ENCODE measurements at regions not wholly inside any gene's neighbourhood (a gene's known extent, or its start where the extent isn't known, plus 50 kb on each side); places are given as distances from the start of the nearest gene placed in this dataset.

- DNase-seq (ENCODE audit: extremely low spot score in 2 of 2) = no peak
- intact Hi-C loops (cut with DNase I) = no loop called here
- Histone ChIP-seq H3K27me3 (no peaks in the 10 kb centered on the region), H3K9me3 (no peaks in the 10 kb centered on the region), H3K4me3 (no peak overlapping the region), H3K4me1 (no peaks in the 10 kb centered on the region), H3K36me3 (no peaks in the 10 kb centered on the region), H3K27ac (no peak overlapping the region)
- TF ChIP-seq POLR2AphosphoS5 (IDR thresholded peaks at IDR 0.05; ENCODE audit: insufficient read depth in 1 of 2, low read depth in 1 of 2) (no peak), POLR2A (IDR thresholded peaks at IDR 0.05) (no peak)
- TF ChIP-seq, protein P1, sequence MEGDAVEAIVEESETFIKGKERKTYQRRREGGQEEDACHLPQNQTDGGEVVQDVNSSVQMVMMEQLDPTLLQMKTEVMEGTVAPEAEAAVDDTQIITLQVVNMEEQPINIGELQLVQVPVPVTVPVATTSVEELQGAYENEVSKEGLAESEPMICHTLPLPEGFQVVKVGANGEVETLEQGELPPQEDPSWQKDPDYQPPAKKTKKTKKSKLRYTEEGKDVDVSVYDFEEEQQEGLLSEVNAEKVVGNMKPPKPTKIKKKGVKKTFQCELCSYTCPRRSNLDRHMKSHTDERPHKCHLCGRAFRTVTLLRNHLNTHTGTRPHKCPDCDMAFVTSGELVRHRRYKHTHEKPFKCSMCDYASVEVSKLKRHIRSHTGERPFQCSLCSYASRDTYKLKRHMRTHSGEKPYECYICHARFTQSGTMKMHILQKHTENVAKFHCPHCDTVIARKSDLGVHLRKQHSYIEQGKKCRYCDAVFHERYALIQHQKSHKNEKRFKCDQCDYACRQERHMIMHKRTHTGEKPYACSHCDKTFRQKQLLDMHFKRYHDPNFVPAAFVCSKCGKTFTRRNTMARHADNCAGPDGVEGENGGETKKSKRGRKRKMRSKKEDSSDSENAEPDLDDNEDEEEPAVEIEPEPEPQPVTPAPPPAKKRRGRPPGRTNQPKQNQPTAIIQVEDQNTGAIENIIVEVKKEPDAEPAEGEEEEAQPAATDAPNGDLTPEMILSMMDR (IDR thresholded peaks at IDR 0.05) = no peak
Observed at GRCh38 chr4:37014584-37014983, 230.0 kb upstream of the NWD2 start.

- TF ChIP-seq, protein P1 (IDR thresholded peaks at IDR 0.05) = no peak
- TF ChIP-seq POLR2A (IDR thresholded peaks at IDR 0.05) (no peak), POLR2AphosphoS5 (IDR thresholded peaks at IDR 0.05; ENCODE audit: insufficient read depth in 1 of 2, low read depth in 1 of 2) (no peak)
- Histone ChIP-seq H3K4me1 (no peaks in the 10 kb centered on the region), H3K4me3 (no peak overlapping the region), H3K36me3 (no peaks in the 10 kb centered on the region), H3K27ac (no peak overlapping the region), H3K27me3 (no peaks in the 10 kb centered on the region), H3K9me3 (no peaks in the 10 kb centered on the region)
- DNase-seq (ENCODE audit: extremely low spot score in 2 of 2) = no peak
- intact Hi-C loops (cut with DNase I) = no loop called here
Observed at GRCh38 chr4:37015391-37015790, 229.2 kb upstream of the NWD2 start.

- intact Hi-C loops (cut with DNase I) = no loop called here
- no peaks in the 10 kb centered on the region for H3K27me3 ChIP-seq
Observed at GRCh38 chr4:37023504-37023903, 221.0 kb upstream of the NWD2 start.

DNA sequence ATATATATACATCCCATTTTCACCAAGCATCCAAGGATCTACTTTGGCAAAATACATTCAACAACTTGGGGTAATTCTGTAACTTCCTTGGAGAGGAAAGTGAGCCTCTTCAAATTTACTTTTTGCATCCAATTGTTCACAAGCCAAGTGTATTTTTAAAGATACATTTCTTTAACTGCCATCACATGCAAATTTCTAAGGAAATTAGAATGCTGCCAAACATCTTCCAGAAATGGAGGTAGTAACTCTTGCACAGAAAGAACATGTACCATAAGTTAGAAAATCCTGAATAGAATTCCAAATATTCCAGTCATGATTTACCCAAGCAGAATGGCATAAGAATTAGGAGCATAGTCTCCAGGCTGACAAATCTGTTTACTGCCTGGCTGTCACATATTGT, 220.5 kb upstream of the NWD2 start:
- no peak overlapping the region for H3K27ac ChIP-seq
- TF ChIP-seq POLR2AphosphoS5 (IDR thresholded peaks at IDR 0.05; ENCODE audit: insufficient read depth in 1 of 2, low read depth in 1 of 2) = no peak
- TF ChIP-seq, protein P1 (IDR thresholded peaks at IDR 0.05) = no peak
- TF ChIP-seq POLR2A (IDR thresholded peaks at IDR 0.05) = no peak
- no peaks in the 10 kb centered on the region for H3K27me3 ChIP-seq
- H3K4me3 ChIP-seq = no peak overlapping the region
- H3K4me1 ChIP-seq = no peaks in the 10 kb centered on the region
- H3K9me3 ChIP-seq = no peaks in the 10 kb centered on the region
- no peaks in the 10 kb centered on the region for H3K36me3 ChIP-seq
- intact Hi-C loops (cut with DNase I) = no loop called here
- DNase-seq (ENCODE audit: extremely low spot score in 2 of 2) = no peak

More at GRCh38 chr4:37023504-37023903, 221.0 kb upstream of the NWD2 start:
- no peak for DNase-seq (ENCODE audit: extremely low spot score in 2 of 2)
- no peaks in the 10 kb centered on the region for H3K4me1 ChIP-seq
- no peak overlapping the region for H3K27ac ChIP-seq
- TF ChIP-seq POLR2AphosphoS5 (IDR thresholded peaks at IDR 0.05; ENCODE audit: insufficient read depth in 1 of 2, low read depth in 1 of 2) (no peak), POLR2A (IDR thresholded peaks at IDR 0.05) (no peak)
- TF ChIP-seq, protein P1 (IDR thresholded peaks at IDR 0.05) = no peak
- no peak overlapping the region for H3K4me3 ChIP-seq
- H3K9me3 ChIP-seq = no peaks in the 10 kb centered on the region
- no peaks in the 10 kb centered on the region for H3K36me3 ChIP-seq

GRCh38 chr4:37040816-37041215, 203.7 kb upstream of the NWD2 start:
- intact Hi-C loops (cut with DNase I) = no loop called here
- DNase-seq (ENCODE audit: extremely low spot score in 2 of 2) = no peak
- TF ChIP-seq, protein P1 (IDR thresholded peaks at IDR 0.05) = no peak
- TF ChIP-seq POLR2A (IDR thresholded peaks at IDR 0.05) (no peak), POLR2AphosphoS5 (IDR thresholded peaks at IDR 0.05; ENCODE audit: insufficient read depth in 1 of 2, low read depth in 1 of 2) (no peak)
- Histone ChIP-seq H3K4me3 (no peak overlapping the region), H3K27me3 (no peaks in the 10 kb centered on the region), H3K27ac (no peak overlapping the region), H3K9me3 (no peaks in the 10 kb centered on the region), H3K4me1 (no peaks in the 10 kb centered on the region), H3K36me3 (no peaks in the 10 kb centered on the region)
